Renal pelvis (tissue), 1 donor: ENCODE measurements at regions not wholly inside any gene's neighbourhood (a gene's known extent, or its start where the extent isn't known, plus 50 kb on each side); places are given as distances from the start of the nearest gene placed in this dataset.

Source experiments
- DNase-seq: peaks from one replicate; pipeline ENCODE4 v3.0.0-alpha.2; 2013

DNA sequence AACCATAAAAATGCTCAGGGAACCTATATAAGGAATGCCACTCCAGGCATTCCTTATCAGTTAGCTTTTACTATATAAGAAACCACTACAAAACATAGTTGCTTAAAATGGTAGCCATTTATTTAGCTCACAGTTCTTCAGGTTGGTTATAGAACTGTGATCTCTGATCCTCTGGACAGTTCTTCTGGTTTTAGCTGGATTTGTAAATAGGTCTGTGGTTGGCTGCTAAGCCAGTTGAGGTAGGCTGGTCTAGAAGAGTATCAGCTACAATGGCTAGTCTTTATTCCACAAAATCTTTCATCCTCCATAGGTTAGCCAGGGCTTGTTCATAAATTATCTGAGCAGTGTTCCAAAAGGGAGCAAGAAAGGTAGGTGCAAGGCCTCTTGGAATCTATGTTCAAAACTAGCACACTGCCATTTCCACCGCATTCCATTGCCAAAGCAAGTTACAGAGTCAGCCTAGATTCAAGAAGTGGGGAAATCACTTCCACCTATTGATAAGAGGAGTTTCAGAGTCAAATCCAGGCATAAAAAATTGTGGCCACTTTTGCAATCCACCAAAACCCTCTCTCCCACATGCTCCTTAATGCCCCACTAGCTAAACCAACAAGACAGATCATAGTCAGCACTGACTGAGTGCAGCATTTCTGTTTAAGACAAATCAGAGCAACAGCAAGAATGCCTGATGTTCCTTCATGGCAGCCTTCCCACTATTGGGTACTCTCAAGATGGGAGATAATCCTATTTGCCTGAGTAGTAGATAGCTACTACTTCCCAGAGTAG, 146.4 kb downstream of the IRS1 start:
- no peak for DNase-seq

DNA sequence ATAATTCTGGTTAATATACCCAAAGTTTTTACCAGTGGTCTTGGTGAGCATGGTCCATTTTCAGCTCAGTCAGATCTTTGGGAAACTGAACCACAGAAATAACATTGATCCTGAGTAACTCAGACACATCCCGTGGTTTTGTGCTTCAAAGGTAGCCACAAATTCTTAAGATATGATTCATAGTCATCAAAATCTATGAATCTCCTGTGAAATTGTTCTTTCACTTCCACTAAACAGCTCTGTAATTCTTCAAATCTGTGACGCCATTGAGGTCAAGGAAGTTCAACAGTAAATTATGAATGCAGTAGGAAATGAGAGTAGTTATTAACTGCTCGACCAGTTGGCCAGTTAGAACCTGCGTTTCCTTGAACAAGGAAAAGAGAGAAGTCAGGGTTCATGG, 147.3 kb downstream of the IRS1 start:
- DNase-seq, result peak; percentile 45

DNA sequence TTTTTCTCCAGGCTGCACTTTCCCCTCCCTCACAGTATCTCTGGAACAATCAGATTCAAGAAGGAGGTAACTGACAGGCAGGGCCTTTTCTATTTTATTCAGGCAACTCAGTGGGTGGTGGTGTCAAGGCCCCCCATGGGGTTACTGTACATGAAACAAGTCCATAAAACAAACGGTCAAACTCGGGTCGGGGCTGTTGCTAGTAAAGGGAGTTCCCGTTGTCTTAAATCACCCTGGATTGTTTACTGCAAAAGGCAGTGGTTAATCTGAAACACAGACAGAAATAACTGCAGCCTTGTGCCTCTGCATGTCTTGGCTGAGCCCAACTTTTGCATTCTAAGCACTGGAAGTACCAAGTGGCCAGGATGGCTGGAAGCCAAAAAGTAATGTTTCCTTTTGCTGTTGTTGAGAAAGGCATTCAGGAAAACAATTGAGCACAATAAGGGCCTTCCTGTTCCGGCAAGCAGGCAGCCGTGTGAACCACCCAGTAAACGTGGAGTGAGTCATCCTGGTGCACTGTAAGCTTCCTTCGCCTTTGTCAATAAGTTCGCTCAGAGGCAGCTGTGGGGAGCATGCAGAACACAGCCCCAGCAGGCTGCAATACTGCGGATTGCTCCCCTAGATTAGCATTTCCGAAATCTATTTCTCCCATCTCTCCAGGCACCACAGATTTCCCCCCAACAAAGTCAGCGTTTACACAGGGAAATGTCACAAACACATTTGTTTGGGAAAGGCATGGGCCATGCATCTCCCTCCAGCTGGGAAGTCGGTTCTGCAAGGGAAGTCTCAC, 149.6 kb downstream of the IRS1 start:
- DNase-seq, result peak; percentile 81

DNA sequence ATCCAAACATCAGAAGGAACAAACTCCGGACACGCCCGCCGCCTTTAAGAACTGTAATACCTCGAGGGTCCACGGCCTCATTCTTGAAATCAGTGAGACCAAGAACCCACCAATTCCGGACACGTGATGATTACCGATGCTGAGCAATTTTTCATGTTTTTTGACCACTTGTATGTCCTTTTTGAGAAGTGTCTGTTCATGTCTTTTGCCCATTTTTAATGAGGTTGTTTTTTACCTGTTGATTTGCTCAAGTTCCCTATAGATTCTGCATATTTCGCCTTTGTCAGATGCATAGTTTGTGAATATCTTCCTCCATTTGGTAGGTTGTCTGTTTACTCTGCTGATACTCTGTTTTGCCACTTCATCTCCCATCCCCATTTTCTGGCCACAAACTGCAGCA, 150.4 kb downstream of the IRS1 start:
- no peak for DNase-seq

DNA sequence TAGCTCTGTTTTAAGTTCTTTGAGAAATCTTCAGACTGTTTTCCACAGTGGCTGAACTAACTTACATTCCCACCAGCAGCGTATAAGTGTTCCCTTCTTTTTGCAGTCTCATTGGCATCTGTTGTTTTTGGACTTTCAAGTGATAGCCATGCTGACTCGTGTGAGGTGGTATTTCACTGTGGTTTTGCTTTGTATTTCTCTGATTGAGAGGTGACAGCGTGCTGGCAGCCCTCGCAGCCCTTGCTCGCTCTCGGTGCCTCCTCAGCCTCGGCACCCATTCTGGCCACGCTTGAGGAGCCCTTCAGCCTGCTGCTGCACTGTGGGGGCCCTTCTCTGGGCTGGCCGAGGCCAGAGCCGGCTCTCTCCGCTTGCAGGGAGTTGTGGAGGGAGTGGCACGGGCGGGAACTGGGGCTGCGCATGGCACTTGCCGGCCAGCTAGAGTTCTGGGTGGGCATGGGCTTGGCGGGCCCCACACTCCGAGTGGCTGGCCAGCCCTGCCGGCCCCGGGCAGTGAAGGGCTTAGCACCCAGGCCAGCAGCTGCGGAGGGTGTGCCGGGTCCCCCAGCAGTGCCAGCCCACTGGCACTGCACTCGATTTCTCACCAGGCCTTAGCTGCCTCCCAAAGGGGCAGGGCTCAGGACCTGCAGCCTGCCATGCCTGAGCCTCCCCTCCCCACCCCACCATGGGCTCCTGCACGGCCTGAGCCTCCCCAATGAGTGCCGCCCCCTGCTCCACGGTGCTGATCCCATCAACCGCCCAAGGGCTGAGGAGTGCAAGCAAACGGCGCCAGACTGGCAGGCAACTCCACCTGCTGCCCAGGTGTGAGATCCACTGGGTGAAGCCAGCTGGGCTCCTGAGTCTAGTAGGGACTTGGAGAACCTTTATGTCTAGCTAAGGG, 151.8 kb downstream of the IRS1 start:
- DNase-seq, result no peak

DNA sequence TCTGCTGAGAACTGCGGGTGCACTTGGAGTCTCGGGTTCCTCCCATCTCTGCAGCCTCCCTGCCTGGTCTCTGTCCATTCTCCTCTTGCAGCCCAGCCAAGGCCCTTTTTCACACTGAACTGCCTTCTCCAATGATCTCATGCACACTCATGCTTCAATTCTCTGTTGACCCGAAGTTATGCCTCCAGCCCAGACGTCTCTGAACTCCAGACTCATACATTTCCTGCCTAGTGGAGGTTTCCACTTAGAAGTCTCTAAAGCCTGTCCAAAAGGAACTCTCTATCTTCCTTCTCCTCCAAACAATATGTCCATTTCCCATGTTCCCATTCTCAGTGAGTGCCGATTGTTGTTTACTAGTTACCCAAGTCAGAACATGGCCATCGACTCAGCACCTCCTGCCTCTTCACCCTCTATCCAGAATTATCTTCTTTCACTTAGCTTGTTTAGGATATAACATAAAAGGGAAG, 155.2 kb downstream of the IRS1 start:
- no peak for DNase-seq

DNA sequence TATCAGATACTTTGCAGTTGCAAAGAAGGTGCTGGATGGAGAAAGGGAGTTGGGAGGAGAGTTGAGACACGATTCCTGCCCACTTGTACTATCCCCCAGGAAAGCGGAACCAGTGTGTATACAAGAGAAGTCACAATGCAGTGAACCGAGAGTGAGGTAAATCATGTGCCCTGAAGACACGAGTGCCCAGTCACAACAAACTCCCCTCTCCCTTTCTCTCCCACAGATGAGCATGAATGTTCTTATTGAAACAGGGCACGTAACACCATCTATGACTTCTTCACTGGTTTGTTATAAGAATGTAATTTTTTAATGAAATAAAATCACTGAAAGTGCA, 155.7 kb downstream of the IRS1 start:
- peak; percentile 64 for DNase-seq

DNA sequence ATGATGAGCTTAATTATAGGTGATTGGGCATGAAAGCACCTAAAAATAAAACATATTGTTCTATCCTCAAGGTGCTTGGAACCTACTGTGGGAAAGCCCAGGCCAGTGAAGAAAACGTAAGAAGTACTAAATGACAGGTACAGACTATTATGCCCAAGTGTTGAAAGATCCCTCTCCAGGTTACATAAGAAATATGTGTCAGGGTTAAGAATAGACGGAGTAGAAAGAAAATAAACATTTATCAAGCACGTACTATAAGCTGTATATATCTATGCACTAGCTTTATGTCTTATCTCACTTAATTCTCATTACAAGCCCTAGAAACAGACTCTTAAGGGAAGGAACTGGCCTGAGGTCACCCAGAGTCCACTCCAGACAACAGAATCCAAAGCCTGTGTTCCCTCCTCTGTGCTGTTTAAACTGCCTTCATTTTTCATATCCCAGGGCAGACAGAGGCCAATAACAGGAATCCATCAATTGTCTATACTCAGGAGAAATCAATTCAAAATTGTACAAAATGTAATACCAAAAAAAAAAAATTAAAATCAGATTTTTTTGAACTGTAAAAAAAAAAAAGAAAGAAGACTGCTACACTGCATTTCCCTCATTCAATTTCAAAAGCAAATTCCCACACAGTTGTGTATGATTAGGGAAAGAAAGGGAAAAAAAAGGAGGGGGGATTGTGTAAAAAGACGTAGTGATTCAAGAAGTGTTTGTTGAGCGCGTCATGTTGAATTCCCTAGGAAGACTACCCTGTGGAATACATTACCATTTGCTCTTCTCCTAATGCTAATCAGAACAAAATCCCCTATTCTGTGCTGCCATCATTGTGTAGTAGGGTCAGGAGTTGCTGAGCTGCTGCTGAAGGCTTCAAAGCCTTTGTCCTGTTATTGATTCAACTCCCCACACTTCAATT, 156.3 kb downstream of the IRS1 start:
- no peak for DNase-seq

DNA sequence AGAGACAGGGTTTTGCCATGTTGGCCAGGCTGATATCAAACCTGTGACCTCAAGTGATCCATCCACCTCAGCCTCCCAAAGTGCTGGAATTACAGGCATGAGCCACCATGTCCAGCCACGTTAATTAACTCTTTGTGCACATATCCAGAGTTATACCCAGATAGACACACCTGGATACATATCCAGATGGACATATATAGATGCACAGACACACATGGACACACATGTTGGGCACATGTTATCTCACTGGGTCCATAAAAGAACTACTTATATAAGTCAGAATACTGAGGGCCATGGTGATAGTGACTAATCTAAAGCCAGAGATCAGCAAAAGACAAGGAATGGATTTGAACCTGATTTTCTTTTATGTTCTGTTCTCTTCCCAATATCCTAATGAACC, 158.6 kb downstream of the IRS1 start:
- no peak for DNase-seq

DNA sequence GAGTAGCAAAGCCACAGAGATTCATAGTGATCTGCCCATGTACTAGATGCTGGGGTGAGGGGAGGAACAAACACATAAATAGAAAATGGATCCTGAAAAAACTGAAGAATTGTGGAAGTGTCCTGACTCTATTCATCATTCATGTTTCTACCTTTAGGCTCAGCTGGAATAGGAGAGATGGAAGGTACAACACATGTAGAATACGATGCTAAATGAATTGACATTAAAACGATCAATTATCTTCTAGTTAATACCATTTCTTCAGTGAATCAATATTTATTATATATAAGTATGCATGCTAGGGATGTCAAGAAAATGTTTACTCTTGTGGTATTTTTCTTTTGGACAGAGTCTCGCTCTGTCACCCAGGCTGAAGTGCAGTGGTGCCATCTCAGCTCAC, 159.1 kb downstream of the IRS1 start:
- no peak for DNase-seq

DNA sequence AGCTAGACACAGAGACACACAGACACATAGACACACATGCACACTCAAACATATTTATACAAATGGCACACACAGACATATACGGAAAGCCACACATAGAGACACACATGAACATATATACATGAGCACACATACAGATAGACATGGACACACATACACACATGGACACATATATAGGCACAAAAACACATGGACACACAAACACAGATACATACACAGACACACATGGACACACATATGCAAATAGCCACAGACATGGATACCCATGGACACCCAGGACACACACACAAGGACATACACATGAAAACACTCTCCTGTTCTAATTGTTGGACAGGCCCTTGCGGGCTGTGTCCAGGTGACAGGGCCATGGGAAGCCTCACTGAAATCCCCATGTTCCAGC, 160.1 kb downstream of the IRS1 start:
- no peak for DNase-seq

DNA sequence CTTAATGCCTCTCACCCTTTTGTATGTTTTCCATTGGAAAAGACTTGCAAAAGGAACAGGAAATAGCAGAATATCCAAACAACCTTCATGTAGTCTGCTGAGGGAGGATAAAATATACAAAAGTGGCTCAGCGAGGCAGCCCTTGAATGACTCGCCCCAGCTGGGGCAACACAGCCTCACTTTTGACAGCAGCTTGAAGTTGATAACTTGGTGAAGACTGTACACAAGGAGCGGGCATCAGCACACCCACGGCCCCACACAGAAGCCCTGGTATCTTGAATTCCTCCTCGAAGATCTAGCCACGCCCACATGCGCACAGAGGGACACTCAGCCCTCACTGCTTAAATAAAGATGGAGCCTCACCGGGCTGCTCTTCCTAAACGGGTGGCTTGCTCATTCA, 161.0 kb downstream of the IRS1 start:
- DNase-seq, result no peak

DNA sequence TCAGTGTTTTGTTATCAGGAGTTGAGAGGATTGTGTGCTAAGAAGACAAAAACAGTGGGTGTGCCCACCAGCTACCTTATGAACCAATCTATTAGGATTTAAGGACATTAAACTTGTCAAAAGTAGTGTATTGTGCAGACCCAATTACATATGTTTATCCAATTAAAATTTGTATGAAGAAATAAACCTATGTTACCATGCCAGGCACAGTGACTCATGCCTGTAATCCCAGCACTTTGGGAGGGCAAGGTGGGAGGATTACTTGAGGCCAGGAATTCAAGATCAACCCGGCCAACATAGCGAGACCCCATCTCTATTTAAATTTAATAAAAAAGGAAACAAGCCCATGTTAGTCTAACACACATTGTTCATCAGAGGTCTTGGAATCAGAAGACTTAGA, 162.2 kb downstream of the IRS1 start:
- no peak for DNase-seq

DNA sequence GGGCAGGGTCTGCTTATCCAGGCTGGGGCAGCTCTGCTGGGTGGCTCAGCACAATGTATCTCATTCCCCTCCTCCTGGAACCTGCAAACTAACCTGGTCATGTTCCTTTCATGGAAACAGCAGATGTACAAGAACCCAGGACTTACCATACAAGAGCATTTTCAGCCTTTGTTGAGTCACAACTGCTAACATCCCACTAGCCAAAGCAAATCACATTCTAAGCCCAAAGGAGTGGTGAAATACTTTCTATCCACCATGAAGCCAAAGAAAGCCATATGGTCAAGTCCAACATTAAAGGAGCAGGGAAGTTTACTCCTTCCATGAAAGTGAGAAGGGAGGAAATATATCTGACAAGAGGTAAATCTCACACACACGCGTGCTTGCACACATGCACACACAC, 163.0 kb downstream of the IRS1 start:
- DNase-seq, result no peak

DNA sequence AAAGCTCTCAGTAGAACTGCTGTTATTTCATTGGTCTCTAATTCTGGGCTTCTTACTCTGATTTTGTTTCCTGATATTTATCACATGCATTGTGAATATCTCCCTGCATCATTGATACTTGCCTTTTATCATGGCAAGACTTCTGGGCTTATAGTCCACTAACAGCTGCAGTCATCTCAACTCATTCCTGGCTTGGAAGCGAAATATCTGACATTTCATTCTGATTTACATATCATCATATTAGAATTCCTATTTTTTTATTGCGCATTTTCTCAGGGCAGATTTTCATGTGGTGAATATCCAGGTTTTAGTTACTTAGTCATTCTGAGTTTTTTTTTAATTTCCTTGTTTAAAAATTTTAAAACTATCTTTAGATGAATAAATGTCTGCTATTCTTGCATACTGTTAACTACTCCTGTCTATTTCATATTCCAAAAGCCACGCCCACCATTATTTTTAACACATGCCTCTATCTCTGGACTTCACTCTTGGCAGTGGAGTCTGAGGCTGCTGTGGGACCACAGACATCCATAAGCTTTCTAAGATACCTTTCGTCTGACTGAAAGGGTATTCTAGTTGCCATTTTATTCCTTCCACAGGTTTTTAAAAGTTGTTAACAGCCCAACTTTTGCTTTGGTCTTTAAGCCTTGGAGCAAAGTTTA, 164.5 kb downstream of the IRS1 start:
- no peak for DNase-seq

DNA sequence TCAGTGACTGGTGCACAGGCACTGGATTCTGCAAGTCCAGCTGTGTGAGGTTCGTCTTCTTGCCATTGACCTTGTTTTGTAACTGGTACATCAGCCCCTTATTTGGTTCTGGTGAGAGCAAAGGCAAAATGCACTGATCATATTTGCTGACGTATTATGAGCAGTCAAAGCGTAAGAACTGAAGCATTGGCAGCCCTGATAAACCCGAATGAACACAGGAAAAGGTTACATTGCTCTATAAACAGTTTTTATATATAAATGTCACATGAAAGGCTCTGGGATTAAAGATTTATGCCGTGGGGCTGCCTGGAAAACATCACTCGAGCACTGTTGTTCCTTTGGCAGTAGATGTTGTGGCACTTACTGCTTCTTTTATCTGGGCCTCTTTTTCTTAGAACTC, 167.9 kb downstream of the IRS1 start:
- DNase-seq, result peak; percentile 69

DNA sequence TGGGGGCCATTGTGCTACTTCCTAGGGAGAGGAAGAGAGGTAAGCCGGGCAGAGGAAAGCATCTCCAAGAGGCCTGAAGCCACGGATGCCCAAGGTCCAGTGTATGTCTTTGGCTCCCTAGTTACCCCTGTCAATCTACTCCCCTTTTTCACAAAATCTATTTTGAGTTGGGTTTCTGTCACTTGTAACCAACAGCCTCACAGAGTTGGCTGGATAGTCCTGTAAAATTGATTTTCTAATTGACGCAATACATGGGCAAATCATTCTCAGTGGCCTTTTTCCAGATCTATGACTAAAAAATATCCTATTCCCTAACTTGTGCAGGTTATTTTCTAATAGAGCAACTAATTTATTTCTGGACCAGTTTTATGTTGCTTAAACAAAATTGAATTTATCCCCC, 168.4 kb downstream of the IRS1 start:
- no peak for DNase-seq

DNA sequence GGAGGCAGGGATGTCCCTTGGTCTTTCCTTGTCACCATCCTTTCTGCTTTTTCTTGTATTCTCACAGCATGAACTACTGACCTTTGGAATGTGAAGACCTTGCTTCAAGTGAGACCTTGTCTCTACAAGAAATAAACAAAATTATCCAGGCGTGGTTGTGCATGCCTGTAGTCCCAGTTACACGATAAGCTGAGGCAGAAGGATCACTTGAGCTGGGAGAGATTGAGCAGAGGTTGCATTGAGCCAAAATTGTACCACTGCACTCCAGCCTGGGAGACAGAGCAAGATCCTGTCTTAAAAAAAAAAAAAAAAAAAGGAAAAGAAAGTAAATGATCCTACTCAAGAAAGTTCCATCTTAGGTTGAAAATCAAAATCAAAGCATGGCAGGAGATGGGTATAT, 173.7 kb downstream of the IRS1 start:
- DNase-seq, result no peak

DNA sequence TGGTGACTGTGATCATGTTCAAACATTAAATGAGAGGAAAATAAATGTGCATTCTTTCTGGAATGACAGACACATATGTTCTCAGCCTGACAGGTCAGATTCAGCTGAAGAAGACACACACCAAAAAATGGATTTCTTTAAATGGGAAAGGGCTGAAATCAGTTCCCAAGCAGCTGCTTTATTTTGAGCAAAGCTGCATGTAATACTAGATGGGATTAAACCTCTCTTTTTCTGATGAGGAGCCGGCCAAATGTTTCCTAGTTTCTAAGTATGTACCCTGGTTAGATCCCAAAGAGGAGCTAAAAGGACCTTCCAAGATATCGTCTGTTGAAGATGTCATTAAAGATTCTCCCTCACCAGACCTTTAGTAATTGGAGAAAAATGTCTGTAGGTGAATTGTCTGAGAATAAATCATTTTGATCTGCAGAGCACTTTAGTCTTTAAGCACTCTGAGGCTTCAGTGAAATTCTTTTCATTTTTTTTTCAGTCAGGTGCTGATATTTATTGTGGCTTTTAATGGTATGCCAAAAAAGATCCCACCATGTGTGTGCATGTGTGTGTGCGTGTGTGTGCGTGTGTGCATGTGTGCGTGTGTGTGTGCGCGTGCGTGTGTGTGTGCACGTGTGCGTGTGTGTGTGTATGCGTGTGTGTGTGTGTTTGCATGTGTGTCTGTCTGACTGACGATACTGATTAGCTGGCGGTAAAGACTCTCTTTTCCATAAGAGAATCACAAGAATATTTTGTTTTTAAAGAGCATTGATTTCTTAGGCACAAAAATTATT, 175.8 kb downstream of the IRS1 start:
- DNase-seq, result no peak

DNA sequence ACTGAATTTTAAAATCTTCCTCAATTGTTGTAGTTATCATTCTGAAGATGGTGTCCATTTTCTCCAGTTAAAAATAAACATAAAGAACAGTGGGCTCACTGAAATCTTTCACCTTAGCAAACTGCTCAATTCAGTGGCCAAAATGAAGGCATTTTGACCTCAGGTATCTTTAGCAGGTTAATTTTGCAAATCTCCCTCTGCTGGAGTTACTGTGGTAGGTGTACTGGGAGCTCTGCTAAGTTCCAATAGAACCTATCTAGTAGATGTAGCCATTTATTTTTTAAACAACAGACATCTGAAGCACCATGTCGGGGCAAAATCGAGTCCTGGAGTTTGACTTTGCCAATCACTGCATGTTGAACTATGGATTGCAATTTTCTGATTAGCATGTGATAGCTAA, 177.1 kb downstream of the IRS1 start:
- no peak for DNase-seq
